Activated naive CD8-positive, alpha-beta T cell treated with anti-CD3 and anti-CD28 coated beads for 36 hours (primary cell): ENCODE measurements at regions not wholly inside any gene's neighbourhood (a gene's known extent, or its start where the extent isn't known, plus 50 kb on each side); places are given as distances from the start of the nearest gene placed in this dataset.

Source experiments
- DNase-seq: peaks from one replicate; pipeline ENCODE4 v3.0.0; 2021
- H3K27ac Mint-ChIP-seq: one replicate; pipeline ENCODE4 v1.8.0; 2022; ENCODE audit warnings: mild to moderate bottlenecking, moderate library complexity, mixed read lengths
- H3K27me3 Mint-ChIP-seq: one replicate; pipeline ENCODE4 v1.8.0; 2022; ENCODE audit warnings: mild to moderate bottlenecking, mixed read lengths
- H3K36me3 Mint-ChIP-seq: one replicate; pipeline ENCODE4 v1.8.0; 2021; ENCODE audit warnings: mild to moderate bottlenecking, mixed read lengths
- H3K4me1 Mint-ChIP-seq: one replicate; pipeline ENCODE4 v1.8.0; 2021; ENCODE audit warnings: mixed read lengths
- H3K4me3 Mint-ChIP-seq: one replicate; pipeline ENCODE4 v1.8.0; 2022; ENCODE audit warnings: mild to moderate bottlenecking, moderate library complexity, mixed read lengths
- H3K9me3 Mint-ChIP-seq: one replicate; pipeline ENCODE4 v1.8.0; 2022; ENCODE audit warnings: mixed read lengths

DNA sequence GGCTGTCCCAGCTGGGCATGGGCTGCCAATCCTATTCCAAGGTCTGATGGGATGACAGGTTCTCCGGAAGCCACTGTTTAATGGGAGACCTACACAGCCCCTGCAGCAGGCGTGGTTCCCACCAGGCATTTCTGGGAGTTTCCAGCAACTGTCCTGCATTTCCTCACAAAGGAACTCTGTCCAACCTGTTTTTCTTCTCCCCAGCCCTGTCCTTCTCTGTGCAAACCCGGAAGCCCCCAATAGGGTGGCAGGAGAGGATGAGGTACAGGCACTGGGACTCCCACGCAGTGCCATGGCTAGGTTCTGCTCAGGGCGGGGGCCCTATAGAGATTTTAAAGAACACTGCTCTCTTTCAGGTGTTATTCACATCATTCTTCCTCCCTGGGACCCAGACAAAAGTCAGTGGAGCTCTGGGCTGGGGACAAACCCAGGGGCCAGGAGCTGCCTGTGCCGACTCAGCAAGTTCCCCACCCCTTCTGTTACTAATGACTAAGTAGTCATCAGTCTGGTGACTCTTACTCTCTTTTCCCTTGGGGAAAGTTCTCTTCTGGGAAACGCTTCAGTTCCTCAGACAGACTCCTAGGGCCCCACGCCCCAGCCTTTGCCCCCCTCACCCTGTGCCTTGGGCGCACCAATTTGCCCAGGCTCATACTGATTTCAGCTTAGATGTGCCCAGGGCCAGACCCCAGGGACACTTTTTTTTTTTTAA lies 97.7 kb downstream of the CD47 start:
- Mint-ChIP-seq H3K4me1 (peaks cover 8% of the 10 kb centered on the region), H3K36me3 (no peaks in the 10 kb centered on the region), H3K4me3 (no peak overlapping the region), H3K9me3 (no peaks in the 10 kb centered on the region), H3K27ac (no peak overlapping the region), H3K27me3 (no peaks in the 10 kb centered on the region)
- DNase-seq: no peak

DNA sequence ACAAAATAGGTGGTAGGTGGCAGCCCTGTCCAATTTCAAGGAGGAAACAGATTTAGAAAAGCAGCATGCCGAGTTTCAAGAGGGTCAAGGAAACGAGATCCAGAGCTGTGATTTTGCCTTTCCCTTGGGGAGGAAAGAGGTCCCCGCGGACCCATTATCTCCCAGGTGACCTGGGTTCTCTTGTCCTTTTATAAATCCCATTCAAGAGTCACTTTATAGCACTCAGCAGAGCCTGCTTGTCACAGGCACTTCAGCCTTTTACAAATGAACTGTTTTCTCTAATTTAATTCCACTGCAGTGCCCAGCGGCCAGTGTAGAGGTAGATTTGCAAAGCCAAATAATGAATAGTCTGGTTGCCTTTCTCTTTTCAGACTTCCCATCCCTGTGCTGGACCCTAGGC lies 99.9 kb downstream of the CD47 start:
- Mint-ChIP-seq H3K4me3 (no peak overlapping the region), H3K9me3 (no peaks in the 10 kb centered on the region), H3K36me3 (no peaks in the 10 kb centered on the region), H3K27ac (no peak overlapping the region), H3K27me3 (no peaks in the 10 kb centered on the region), H3K4me1 (peaks cover 15% of the 10 kb centered on the region)
- DNase-seq: no peak

DNA sequence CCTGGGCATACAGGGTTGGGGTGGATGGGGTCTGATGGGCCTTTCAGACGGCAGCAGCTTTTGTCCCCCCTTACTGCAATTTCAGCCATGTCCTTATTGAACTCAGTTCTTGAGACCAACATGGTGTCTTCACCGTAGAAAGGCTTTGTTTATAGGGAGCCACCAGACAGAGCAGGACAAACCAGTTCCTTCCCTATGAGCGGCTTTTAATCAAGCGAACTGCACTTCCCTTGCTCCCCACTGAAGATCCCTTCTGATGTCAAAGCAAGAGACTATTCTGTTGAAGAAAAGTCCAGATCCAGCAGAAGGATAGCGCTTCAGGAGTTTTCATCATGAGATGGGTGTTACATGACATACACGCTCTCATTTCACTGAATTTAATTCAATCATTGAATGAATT lies 100.4 kb downstream of the CD47 start:
- Mint-ChIP-seq H3K36me3 (no peaks in the 10 kb centered on the region), H3K27me3 (no peaks in the 10 kb centered on the region), H3K27ac (no peak overlapping the region), H3K4me1 (peaks cover 19% of the 10 kb centered on the region), H3K4me3 (no peak overlapping the region), H3K9me3 (no peaks in the 10 kb centered on the region)
- no peak for DNase-seq

- H3K27me3 Mint-ChIP-seq: no peaks in the 10 kb centered on the region
- H3K36me3 Mint-ChIP-seq: no peaks in the 10 kb centered on the region
- H3K4me1 Mint-ChIP-seq: peaks cover 22% of the 10 kb centered on the region
- no peak overlapping the region for H3K4me3 Mint-ChIP-seq
- no peak overlapping the region for H3K27ac Mint-ChIP-seq
- no peaks in the 10 kb centered on the region for H3K9me3 Mint-ChIP-seq
- no peak for DNase-seq
These were observed 101.2 kb downstream of the CD47 start for GRCh38 chr3:107989661-107990060.

DNA sequence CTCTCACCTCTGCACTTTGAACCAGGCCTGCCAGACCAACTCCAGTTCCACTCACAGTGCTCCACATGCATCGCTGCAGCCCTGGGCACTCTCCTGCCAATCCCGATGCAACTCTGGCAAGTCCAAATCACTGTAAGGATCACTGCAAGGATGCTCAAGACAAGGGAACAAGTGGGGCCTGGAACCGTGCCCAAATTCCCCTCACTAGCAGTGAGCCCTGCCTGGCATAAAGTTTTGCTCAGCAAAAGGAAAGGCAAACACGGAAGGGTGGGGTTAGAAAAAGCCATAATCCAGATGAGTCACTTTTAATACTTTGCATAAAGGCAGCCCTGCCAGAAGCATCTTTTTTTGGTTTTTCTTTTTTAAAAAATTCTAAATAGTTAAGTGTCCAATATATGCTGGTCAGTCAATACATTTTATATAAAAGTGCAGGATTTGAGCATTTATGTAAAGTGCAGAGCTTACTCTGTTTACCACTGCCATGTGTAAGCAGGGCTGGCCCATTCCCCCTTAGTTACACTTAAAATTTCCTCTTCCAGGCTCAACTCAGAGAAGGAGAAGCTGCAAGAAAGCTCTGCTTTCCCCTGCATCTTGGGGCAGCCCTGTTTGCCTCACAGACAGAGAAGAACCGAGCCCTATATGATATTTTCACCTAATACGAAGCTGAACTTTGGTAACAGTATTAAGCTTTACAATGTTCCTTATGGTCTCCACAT lies 102.2 kb downstream of the CD47 start:
- no peak overlapping the region for H3K27ac Mint-ChIP-seq
- no peaks in the 10 kb centered on the region for H3K9me3 Mint-ChIP-seq
- no peak for DNase-seq
- H3K4me1 Mint-ChIP-seq: peaks cover 22% of the 10 kb centered on the region
- H3K4me3 Mint-ChIP-seq: no peak overlapping the region
- H3K36me3 Mint-ChIP-seq: no peaks in the 10 kb centered on the region
- no peaks in the 10 kb centered on the region for H3K27me3 Mint-ChIP-seq

DNA sequence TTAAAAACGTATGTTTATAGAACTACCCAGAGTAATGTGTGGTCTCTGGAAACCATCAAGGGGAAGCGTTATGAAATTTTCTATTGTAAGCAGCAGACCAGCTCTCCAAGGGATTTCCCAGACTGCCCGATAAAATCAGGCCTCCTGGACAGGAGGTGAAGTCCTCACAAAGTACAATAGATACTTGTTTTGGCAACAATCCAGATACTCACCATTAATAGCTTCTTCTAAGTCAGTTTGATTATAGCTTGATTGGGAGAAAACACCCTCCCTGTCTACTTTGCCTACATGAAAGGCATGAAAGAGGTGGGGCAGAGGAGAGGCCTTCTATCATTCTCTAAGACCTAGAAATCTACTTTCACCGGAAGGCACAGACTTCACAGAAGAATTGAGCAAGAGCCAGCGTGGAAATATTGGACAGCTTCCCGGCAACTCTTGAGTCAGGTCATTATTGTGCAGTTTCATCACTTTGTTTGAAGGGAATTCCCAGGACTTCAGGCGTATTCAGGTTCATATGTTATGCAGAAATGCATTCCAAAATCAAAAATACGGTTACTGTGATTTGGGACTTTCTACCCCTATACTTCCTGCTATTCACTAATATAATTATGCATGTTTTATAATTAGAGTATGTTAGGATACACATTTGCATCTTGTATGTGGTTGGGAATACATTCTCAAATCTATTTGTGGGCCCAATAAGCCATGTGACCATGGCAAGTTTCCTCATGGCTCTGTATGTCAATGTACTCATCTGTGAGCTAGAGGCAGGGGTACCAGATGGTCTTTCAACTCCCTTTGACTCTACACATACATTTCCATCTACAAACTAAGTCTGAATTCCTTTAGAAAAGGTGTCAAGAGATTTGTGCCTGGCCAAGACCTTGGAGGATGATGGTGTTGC lies 103.5 kb downstream of the CD47 start:
- H3K27me3 Mint-ChIP-seq: no peaks in the 10 kb centered on the region
- no peak overlapping the region for H3K27ac Mint-ChIP-seq
- H3K4me1 Mint-ChIP-seq: peaks cover 22% of the 10 kb centered on the region
- H3K9me3 Mint-ChIP-seq: no peaks in the 10 kb centered on the region
- no peak for DNase-seq
- H3K36me3 Mint-ChIP-seq: no peaks in the 10 kb centered on the region
- H3K4me3 Mint-ChIP-seq: no peak overlapping the region

- H3K27ac Mint-ChIP-seq: peak overlapping the region; percentile 12
- no peak for DNase-seq
- H3K9me3 Mint-ChIP-seq: no peaks in the 10 kb centered on the region
- no peaks in the 10 kb centered on the region for H3K36me3 Mint-ChIP-seq
- H3K27me3 Mint-ChIP-seq: no peaks in the 10 kb centered on the region
- peaks cover 22% of the 10 kb centered on the region for H3K4me1 Mint-ChIP-seq
- H3K4me3 Mint-ChIP-seq: no peak overlapping the region
These were observed 104.3 kb downstream of the CD47 start for GRCh38 chr3:107986505-107986904.

- Mint-ChIP-seq H3K36me3 (no peaks in the 10 kb centered on the region), H3K27me3 (no peaks in the 10 kb centered on the region), H3K4me1 (peaks cover 22% of the 10 kb centered on the region), H3K4me3 (peak overlapping the region; percentile 55), H3K27ac (peak overlapping the region; percentile 85), H3K9me3 (no peaks in the 10 kb centered on the region)
- DNase-seq: peak; percentile 51
These were observed 105.3 kb downstream of the CD47 start for GRCh38 chr3:107985496-107985895.

DNA sequence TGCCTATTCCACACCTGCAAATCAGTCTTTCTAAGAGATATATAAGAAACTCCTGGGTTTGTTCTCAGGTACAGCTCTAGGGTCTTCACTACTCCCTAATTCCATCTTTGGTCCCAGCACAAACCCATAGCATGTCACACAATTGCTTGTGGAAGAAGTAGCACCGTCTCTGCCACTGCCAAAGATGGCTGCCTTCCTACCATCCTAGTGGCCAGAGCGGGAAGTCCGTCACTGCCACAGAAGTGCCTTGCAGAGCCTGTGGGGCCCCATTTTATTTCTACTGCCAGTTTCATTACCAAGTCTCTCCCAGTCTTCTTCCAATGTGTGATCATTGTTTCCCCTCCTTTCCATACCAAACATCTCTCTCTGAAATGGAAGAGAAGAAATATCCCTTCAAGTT lies 107.6 kb downstream of the CD47 start:
- Mint-ChIP-seq H3K4me1 (peaks cover 28% of the 10 kb centered on the region), H3K27ac (no peak overlapping the region), H3K27me3 (no peaks in the 10 kb centered on the region), H3K4me3 (no peak overlapping the region), H3K36me3 (no peaks in the 10 kb centered on the region), H3K9me3 (no peaks in the 10 kb centered on the region)
- DNase-seq: no peak

DNA sequence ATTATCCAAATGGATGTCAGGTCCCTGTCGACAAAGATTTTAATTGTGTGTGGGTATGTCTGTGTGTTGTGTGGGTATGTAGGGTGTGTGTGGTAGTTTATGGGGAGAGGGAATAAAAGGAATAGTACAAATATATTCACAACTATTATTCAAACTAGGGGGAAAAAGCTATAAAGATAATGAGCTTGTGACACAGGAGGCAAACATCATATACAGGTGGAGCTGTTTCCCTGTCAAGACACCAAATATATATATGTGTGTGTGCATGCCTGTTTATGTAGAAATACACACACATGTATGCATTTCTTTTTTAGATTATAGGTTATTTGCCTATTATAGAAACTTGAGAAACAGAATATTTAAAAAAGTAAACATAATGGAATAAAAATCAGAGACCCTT lies 108.7 kb downstream of the CD47 start:
- no peak overlapping the region for H3K27ac Mint-ChIP-seq

GRCh38 chr3:107981471-107982111 lies 109.2 kb downstream of the CD47 start:
- peaks cover 37% of the 10 kb centered on the region for H3K4me1 Mint-ChIP-seq

More for the DNA sequence above, 108.7 kb downstream of the CD47 start:
- peaks cover 35% of the 10 kb centered on the region for H3K4me1 Mint-ChIP-seq
- DNase-seq: no peak
- H3K9me3 Mint-ChIP-seq: no peaks in the 10 kb centered on the region
- H3K36me3 Mint-ChIP-seq: no peaks in the 10 kb centered on the region
- H3K27me3 Mint-ChIP-seq: no peaks in the 10 kb centered on the region
- H3K4me3 Mint-ChIP-seq: no peak overlapping the region

GRCh38 chr3:107979538-107979937 lies 111.3 kb downstream of the CD47 start:
- Mint-ChIP-seq H3K9me3 (no peaks in the 10 kb centered on the region), H3K4me3 (no peak overlapping the region), H3K36me3 (no peaks in the 10 kb centered on the region), H3K27ac (no peak overlapping the region), H3K4me1 (peaks cover 42% of the 10 kb centered on the region), H3K27me3 (no peaks in the 10 kb centered on the region)
- DNase-seq: no peak

More at GRCh38 chr3:107981471-107982111, 109.2 kb downstream of the CD47 start:
- Mint-ChIP-seq H3K27me3 (no peaks in the 10 kb centered on the region), H3K4me3 (no peak overlapping the region), H3K36me3 (no peaks in the 10 kb centered on the region), H3K9me3 (no peaks in the 10 kb centered on the region), H3K27ac (no peak overlapping the region)
- DNase-seq: no peak

- H3K36me3 Mint-ChIP-seq: no peaks in the 10 kb centered on the region
- no peaks in the 10 kb centered on the region for H3K27me3 Mint-ChIP-seq
- peaks cover 42% of the 10 kb centered on the region for H3K4me1 Mint-ChIP-seq
- no peaks in the 10 kb centered on the region for H3K9me3 Mint-ChIP-seq
- peak overlapping the region; percentile 17 for H3K27ac Mint-ChIP-seq
- H3K4me3 Mint-ChIP-seq: no peak overlapping the region
- DNase-seq: no peak
These were observed 112.4 kb downstream of the CD47 start for GRCh38 chr3:107978131-107979055.
